Ascending aorta (tissue), 2 donors: ENCODE measurements at regions not wholly inside any gene's neighbourhood (a gene's known extent, or its start where the extent isn't known, plus 50 kb on each side); places are given as distances from the start of the nearest gene placed in this dataset.

Source experiments
- DNase-seq, 2 donors: peaks; one replicate each; pipeline ENCODE4 v3.0.0-alpha.2; 2019; ENCODE audit warnings: low spot score in 2 of 2
- H3K27ac ChIP-seq, 2 donors: fragments of 200-600 bp; sonication (generic); one replicate each; pipeline ENCODE4 v1.5.1; 2016 to 2017; ENCODE audit warnings: mild to moderate bottlenecking in 1 of 2
- H3K27me3 ChIP-seq: fragments of 200-600 bp; sonication (generic); one replicate; pipeline ENCODE4 v1.5.1; 2017
- H3K36me3 ChIP-seq, 2 donors: fragments of 200-600 bp; sonication (generic); one replicate each; pipeline ENCODE4 v1.5.1; 2016
- H3K4me1 ChIP-seq, 2 donors: fragments of 200-600 bp; sonication (generic); one replicate each; pipeline ENCODE4 v1.5.1; 2016 to 2017; ENCODE audit warnings: mild to moderate bottlenecking in 1 of 2
- H3K4me3 ChIP-seq, 2 donors: fragments of 200-600 bp; sonication (generic); one replicate each; pipeline ENCODE4 v1.5.1; 2016 to 2017; ENCODE audit warnings: mild to moderate bottlenecking in 1 of 2
- H3K9me3 ChIP-seq, 2 donors: fragments of 200-600 bp; sonication (generic); one replicate each; pipeline ENCODE4 v1.5.1; 2016
- intact Hi-C: fragments of 100-400 bp; cut with DNase I; formaldehyde crosslinking; loops from one replicate; pipeline ENCODE4 v1.15.1; 2023
- TF ChIP-seq, protein P1 (sequence below), 3 experiments: fragments of 200-600 bp in 2 of 3; fragments of 450-650 bp in 1 of 3; sonication (generic) in 2 of 3; IDR thresholded peaks; one replicate each; pipeline ENCODE4 v1.5.1; 2016 to 2019; ENCODE audit warnings: antibody characterized with exemption in 3 of 3, mild to moderate bottlenecking in 1 of 3, moderate library complexity in 1 of 3

DNA sequence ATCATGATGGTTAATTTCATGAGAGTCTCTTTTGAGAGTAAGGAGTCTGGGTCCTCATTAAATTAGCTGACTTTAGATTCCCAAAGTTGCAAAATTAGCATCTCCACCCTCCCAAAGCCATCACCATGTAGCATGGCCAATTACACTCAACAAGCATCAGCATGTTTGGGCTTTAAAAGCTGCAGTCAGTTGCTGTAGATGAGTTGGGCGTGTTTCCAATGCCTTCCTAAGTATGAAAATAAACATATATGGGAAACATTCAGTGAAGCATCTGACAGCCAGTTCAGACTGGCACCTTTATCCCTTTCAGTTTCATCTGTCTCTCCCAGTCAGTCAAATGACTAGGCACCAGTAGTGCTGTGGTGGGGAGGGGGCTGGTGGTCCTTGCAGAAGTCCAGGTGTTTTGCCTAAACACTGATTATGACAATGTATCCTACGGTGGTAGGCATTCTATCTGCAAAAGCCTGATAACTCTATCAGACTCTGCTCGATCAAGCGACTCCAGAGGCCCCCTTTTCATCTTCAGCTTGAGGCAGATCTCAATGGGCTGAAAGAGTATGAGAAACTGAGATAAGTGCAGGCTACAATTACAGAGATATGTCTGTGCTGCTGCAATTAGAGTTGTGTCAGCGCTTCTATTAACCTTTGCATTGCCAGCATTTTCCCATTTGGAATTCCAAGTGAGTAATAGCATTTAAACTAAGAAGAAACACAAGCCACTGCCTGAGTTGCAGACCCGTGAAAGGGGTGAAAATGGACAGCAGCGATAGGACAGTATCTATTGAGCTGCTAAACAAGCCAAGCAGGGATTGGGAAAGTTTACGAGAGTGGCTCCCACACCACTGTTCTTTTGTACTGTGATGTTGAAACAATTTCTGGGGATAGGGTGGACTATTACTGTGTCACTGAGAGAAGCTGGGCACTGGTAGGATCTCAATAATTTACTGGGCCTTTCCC lies 67.3 kb upstream of the SPOPL start:
- TF ChIP-seq, protein P1, sequence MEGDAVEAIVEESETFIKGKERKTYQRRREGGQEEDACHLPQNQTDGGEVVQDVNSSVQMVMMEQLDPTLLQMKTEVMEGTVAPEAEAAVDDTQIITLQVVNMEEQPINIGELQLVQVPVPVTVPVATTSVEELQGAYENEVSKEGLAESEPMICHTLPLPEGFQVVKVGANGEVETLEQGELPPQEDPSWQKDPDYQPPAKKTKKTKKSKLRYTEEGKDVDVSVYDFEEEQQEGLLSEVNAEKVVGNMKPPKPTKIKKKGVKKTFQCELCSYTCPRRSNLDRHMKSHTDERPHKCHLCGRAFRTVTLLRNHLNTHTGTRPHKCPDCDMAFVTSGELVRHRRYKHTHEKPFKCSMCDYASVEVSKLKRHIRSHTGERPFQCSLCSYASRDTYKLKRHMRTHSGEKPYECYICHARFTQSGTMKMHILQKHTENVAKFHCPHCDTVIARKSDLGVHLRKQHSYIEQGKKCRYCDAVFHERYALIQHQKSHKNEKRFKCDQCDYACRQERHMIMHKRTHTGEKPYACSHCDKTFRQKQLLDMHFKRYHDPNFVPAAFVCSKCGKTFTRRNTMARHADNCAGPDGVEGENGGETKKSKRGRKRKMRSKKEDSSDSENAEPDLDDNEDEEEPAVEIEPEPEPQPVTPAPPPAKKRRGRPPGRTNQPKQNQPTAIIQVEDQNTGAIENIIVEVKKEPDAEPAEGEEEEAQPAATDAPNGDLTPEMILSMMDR (IDR thresholded peaks at IDR 0.05): no peak
- intact Hi-C loops: no loop called here

DNA sequence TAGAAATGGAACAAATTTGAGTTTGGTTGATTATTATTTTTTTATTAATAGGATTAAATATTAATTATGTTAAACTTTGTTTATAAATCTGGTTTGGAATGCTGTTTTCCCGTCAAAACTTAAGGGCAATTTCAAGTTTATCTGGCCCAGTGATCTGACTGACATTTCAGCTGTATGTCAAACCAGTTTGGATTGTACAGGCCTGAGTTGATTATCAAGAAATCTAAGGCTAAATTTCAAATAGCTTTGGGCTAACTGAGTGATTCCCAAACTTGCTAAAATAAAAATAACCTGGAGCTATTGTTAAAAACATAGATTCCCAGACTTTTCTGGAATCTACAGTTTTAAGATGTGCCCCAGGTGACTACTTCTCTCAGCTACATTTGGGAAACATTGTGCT lies 65.9 kb upstream of the SPOPL start:
- intact Hi-C loops: no loop called here
- no peak for DNase-seq

More for the DNA sequence above, 67.3 kb upstream of the SPOPL start:
- no peaks in the 10 kb centered on the region for H3K4me1 ChIP-seq
- DNase-seq: no peak
- no peaks in the 10 kb centered on the region for H3K36me3 ChIP-seq
- no peaks in the 10 kb centered on the region for H3K27me3 ChIP-seq
- no peak overlapping the region for H3K4me3 ChIP-seq
- H3K9me3 ChIP-seq: no peaks in the 10 kb centered on the region
- H3K27ac ChIP-seq: no peak overlapping the region

DNA sequence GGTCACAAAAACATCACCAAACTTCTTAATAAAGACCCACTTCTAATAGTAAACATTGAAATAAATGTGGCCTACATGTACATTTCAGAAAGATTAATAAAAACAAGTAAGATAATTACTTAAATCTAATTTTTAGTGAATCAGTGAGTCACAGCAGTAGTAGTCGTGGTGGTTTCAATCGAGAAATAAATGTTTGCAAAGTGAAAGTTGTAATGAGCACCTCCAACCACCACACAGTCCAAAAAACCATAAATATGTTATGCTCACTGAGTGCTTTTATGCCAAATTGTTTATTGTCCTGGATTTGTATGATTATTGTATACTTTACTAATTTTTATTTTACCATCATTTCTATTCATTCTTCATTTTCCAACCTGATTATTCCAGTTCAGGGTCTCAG lies 61.8 kb upstream of the SPOPL start:
- no peaks in the 10 kb centered on the region for H3K9me3 ChIP-seq
- no peaks in the 10 kb centered on the region for H3K27me3 ChIP-seq
- H3K36me3 ChIP-seq: no peaks in the 10 kb centered on the region
- H3K4me3 ChIP-seq: no peak overlapping the region
- no peak for DNase-seq
- no peak overlapping the region for H3K27ac ChIP-seq
- TF ChIP-seq, protein P1 (IDR thresholded peaks at IDR 0.05): no peak
- intact Hi-C loops: no loop called here
- H3K4me1 ChIP-seq: no peaks in the 10 kb centered on the region

More for the DNA sequence above, 65.9 kb upstream of the SPOPL start:
- no peak overlapping the region for H3K27ac ChIP-seq
- no peaks in the 10 kb centered on the region for H3K36me3 ChIP-seq
- no peaks in the 10 kb centered on the region for H3K27me3 ChIP-seq
- no peaks in the 10 kb centered on the region for H3K9me3 ChIP-seq
- no peaks in the 10 kb centered on the region for H3K4me1 ChIP-seq
- TF ChIP-seq, protein P1 (IDR thresholded peaks at IDR 0.05): no peak
- H3K4me3 ChIP-seq: no peak overlapping the region

DNA sequence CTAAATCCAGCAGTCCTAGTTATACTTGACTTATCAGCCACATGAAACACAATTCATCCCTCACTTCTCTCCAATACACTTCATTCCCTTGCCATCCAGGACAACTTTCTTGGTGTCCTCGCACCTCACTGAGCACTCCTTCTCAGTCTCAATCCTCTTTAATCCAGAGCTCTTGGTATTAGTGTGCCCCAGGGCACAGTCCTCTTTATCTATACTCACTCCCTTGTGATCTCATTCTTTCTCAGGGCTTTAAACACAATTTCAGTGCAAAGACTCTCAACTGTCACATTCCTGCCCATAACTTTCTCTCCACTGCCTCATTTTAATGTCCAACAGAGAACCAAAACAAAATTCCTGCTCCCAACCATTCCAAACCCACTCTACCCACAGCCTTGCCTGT lies 60.8 kb upstream of the SPOPL start:
- no peaks in the 10 kb centered on the region for H3K27me3 ChIP-seq
- DNase-seq: no peak
- H3K9me3 ChIP-seq: no peaks in the 10 kb centered on the region
- intact Hi-C loops: no loop called here
- H3K4me1 ChIP-seq: no peaks in the 10 kb centered on the region
- TF ChIP-seq, protein P1 (IDR thresholded peaks at IDR 0.05): no peak
- no peak overlapping the region for H3K4me3 ChIP-seq
- no peaks in the 10 kb centered on the region for H3K36me3 ChIP-seq
- H3K27ac ChIP-seq: no peak overlapping the region

DNA sequence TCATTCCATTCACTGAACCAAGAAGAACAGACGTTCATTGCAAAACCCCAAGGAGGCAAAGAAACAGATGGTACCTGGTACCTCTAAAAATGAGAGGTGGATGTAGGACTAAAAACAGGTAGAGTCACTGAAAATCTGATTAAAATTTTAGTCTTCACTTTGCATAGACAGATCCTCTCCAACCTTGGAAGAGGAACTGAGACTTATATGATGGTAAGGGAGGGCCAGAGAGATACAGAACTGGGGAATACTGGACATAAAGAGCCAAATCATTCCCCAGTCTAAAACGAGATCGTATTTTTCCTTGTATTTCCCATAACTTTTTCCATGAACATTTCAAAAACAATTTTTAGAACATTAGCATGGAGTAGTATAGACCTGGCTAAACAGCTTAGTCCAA lies 59.7 kb upstream of the SPOPL start:
- Histone ChIP-seq H3K4me3 (no peak overlapping the region), H3K4me1 (no peaks in the 10 kb centered on the region), H3K27me3 (no peaks in the 10 kb centered on the region), H3K27ac (no peak overlapping the region), H3K9me3 (no peaks in the 10 kb centered on the region), H3K36me3 (no peaks in the 10 kb centered on the region)
- no peak for DNase-seq
- intact Hi-C loops: no loop called here
- TF ChIP-seq, protein P1 (IDR thresholded peaks at IDR 0.05): no peak
